NCI-H1048 (cell line): ENCODE measurements at regions not wholly inside any gene's neighbourhood (a gene's known extent, or its start where the extent isn't known, plus 50 kb on each side); places are given as distances from the start of the nearest gene placed in this dataset.

Source experiments
- DNase-seq: peaks from one replicate; lab custom pipeline; 2025; lab: John Stamatoyannopoulos, UW

- no peak for DNase-seq
These were observed 207.5 kb downstream of the TENT4A start for GRCh38 chr5:6920628-6921256.

- DNase-seq = no peak
These were observed 213.3 kb downstream of the TENT4A start for GRCh38 chr5:6926491-6927038.

GRCh38 chr5:6936031-6936430 lies 222.8 kb downstream of the TENT4A start:
- no peak for DNase-seq

- DNase-seq = no peak
These were observed 224.4 kb downstream of the TENT4A start for GRCh38 chr5:6937677-6938076.

- DNase-seq = no peak
These were observed 228.4 kb downstream of the TENT4A start for GRCh38 chr5:6941631-6942030.

GRCh38 chr5:6943197-6944112 lies 230.2 kb downstream of the TENT4A start:
- no peak for DNase-seq

GRCh38 chr5:6948562-6948961 lies 235.3 kb downstream of the TENT4A start:
- no peak for DNase-seq

- no peak for DNase-seq
These were observed 236.0 kb downstream of the TENT4A start for GRCh38 chr5:6949230-6949629.

GRCh38 chr5:6950250-6950649 lies 237.0 kb downstream of the TENT4A start:
- no peak for DNase-seq

GRCh38 chr5:6950860-6951259 lies 237.6 kb downstream of the TENT4A start:
- no peak for DNase-seq

- no peak for DNase-seq
These were observed 247.9 kb downstream of the TENT4A start for GRCh38 chr5:6961123-6961522.

GRCh38 chr5:6961837-6962635 lies 248.8 kb downstream of the TENT4A start:
- DNase-seq = no peak

GRCh38 chr5:6976971-6977370 lies 263.7 kb downstream of the TENT4A start:
- DNase-seq = no peak

- DNase-seq = no peak
These were observed 265.8 kb downstream of the TENT4A start for GRCh38 chr5:6979061-6979460.

GRCh38 chr5:6989230-6989629 lies 276.0 kb downstream of the TENT4A start:
- no peak for DNase-seq

GRCh38 chr5:6994097-6994496 lies 280.9 kb downstream of the TENT4A start:
- no peak for DNase-seq

- DNase-seq = no peak
These were observed 281.9 kb downstream of the TENT4A start for GRCh38 chr5:6995115-6995514.

GRCh38 chr5:7000310-7000709 lies 287.1 kb downstream of the TENT4A start:
- no peak for DNase-seq

GRCh38 chr5:7010591-7010990 lies 297.4 kb downstream of the TENT4A start:
- no peak for DNase-seq

GRCh38 chr5:7012057-7012456 lies 298.8 kb downstream of the TENT4A start:
- no peak for DNase-seq

- DNase-seq = no peak
These were observed 301.4 kb downstream of the TENT4A start for GRCh38 chr5:7014611-7015010.

GRCh38 chr5:7015586-7016256 lies 302.5 kb downstream of the TENT4A start:
- no peak for DNase-seq
